ENCODE measurements at regions not wholly inside any gene's neighbourhood (a gene's known extent, or its start where the extent isn't known, plus 50 kb on each side); places are given as distances from the start of the nearest gene placed in this dataset.

DNA sequence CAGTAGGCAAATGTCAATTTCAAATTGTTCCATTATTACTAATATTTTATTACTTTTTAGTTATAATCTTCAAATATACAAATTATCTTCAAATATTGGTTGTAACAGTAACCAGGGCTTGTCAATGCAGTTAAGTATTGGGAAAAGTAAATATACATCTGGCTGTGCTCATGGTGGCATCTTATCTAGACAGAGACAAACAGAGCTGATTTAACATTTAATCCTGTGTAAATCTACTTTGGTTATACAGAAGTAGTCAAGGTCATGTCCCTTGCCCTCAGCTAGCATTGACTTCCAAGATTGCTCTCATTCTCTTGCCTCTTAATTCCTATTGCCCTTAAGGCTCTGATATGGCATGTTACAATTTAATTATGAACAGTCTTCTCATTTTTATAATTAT, 98.4 kb upstream of the KLHL1 start:
- Histone ChIP-seq H3K4me3 (ENCODE audit: insufficient read depth, low read length, poor library complexity, severe bottlenecking) (no peak overlapping the region), H3K9me2 (replicated peaks; ENCODE audit: insufficient read depth, low read length) (no peaks in the 10 kb centered on the region), H3K27me3 (ENCODE audit: low read length) (no peaks in the 10 kb centered on the region), H4K20me1 (ENCODE audit: low read depth, low read length) (no peaks in the 10 kb centered on the region), H2AFZ (ENCODE audit: low read depth, low read length, severe bottlenecking) (no peak overlapping the region), H3K9ac (ENCODE audit: low read length) (no peak overlapping the region), H3K9me3 (ENCODE audit: insufficient read depth, low read length) (peaks cover 29% of the 10 kb centered on the region; the same call in 1 of the 2 replicates), H3K27ac (ENCODE audit: low read depth, low read length) (no peak overlapping the region), H3K79me2 (ENCODE audit: insufficient read depth, low read length) (no peaks in the 10 kb centered on the region), H3K4me2 (ENCODE audit: low read depth, low read length, poor library complexity, severe bottlenecking) (no peak overlapping the region), H3K36me3 (ENCODE audit: low read length) (0 out of 2 replicates have a peak, but pooled peaks cover 6% of the 10 kb centered on the region), H3F3A (ENCODE audit: insufficient read depth) (no peaks in the 10 kb centered on the region)
- TF ChIP-seq, protein P1, sequence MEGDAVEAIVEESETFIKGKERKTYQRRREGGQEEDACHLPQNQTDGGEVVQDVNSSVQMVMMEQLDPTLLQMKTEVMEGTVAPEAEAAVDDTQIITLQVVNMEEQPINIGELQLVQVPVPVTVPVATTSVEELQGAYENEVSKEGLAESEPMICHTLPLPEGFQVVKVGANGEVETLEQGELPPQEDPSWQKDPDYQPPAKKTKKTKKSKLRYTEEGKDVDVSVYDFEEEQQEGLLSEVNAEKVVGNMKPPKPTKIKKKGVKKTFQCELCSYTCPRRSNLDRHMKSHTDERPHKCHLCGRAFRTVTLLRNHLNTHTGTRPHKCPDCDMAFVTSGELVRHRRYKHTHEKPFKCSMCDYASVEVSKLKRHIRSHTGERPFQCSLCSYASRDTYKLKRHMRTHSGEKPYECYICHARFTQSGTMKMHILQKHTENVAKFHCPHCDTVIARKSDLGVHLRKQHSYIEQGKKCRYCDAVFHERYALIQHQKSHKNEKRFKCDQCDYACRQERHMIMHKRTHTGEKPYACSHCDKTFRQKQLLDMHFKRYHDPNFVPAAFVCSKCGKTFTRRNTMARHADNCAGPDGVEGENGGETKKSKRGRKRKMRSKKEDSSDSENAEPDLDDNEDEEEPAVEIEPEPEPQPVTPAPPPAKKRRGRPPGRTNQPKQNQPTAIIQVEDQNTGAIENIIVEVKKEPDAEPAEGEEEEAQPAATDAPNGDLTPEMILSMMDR (IDR thresholded peaks at IDR 0.05; ENCODE audit: insufficient read depth, low read length, poor library complexity, severe bottlenecking): no peak
- no peak for TF ChIP-seq EZH2phosphoT487 (conservative IDR thresholded peaks at IDR 0.05; ENCODE audit: low read length)

DNA sequence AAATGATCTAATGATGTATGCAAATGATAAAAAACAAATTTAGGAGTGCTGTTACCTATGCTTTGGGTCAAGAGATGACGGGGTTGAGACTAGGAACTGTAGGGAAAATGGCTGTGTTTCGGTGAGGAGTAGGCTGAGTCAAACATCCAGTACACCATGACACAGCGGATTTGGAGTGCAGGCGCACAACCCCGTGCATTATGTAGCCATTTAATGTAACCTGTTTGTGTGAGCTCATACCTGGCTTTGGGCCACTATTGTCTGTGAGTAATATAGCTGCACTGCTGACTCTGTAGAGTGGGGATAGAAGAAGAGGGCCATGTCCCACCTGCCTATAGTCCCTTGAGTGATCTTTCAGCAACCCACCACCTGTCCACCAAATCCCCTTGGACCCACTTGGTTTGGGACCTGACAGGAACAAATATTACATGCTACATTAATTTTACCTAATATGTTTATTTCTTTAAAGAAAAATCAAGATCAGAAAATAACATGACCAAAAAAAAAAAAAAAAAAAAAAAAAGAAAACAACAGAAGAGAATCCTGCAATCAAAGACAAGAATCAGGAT, 95.5 kb upstream of the KLHL1 start:
- Histone ChIP-seq H3K79me2 (ENCODE audit: insufficient read depth, low read length) (no peaks in the 10 kb centered on the region), H3F3A (ENCODE audit: insufficient read depth) (no peaks in the 10 kb centered on the region), H3K4me2 (ENCODE audit: low read depth, low read length, poor library complexity, severe bottlenecking) (no peak overlapping the region), H3K9me2 (replicated peaks; ENCODE audit: insufficient read depth, low read length) (no peaks in the 10 kb centered on the region), H2AFZ (ENCODE audit: low read depth, low read length, severe bottlenecking) (no peak overlapping the region), H3K27me3 (ENCODE audit: low read length) (no peaks in the 10 kb centered on the region), H3K9ac (ENCODE audit: low read length) (no peak overlapping the region), H3K9me3 (ENCODE audit: insufficient read depth, low read length) (peaks cover 27% of the 10 kb centered on the region; the same call in 1 of the 2 replicates), H3K36me3 (ENCODE audit: low read length) (0 out of 2 replicates have a peak, but pooled peaks cover 6% of the 10 kb centered on the region), H4K20me1 (ENCODE audit: low read depth, low read length) (no peaks in the 10 kb centered on the region), H3K4me3 (ENCODE audit: insufficient read depth, low read length, poor library complexity, severe bottlenecking) (no peak overlapping the region), H3K27ac (ENCODE audit: low read depth, low read length) (no peak overlapping the region)
- no peak for TF ChIP-seq EZH2phosphoT487 (conservative IDR thresholded peaks at IDR 0.05; ENCODE audit: low read length)
- TF ChIP-seq, protein P1 (IDR thresholded peaks at IDR 0.05; ENCODE audit: insufficient read depth, low read length, poor library complexity, severe bottlenecking): no peak

DNA sequence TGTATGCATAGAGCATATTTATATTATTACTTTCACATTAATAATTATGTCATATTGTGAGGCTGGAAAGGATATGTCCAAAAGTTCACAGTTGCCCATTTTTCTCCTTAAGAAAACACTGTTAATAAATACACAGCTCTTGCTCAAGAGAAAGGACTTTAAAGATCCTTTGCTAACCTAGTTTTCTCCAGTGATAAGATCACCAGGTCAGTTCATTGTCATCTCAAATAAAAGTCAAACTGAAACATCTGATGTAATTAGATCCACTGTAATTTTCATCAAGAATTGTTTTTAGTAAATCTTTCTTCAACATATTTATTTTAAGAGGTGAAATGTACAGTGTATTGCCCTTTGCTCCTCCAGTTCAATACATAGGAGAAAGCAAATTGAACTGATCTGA, 82.8 kb upstream of the KLHL1 start:
- H3K9me2 ChIP-seq (replicated peaks; ENCODE audit: insufficient read depth, low read length): no peaks in the 10 kb centered on the region
- no peaks in the 10 kb centered on the region for H3K36me3 ChIP-seq (ENCODE audit: low read length)
- TF ChIP-seq EZH2phosphoT487 (conservative IDR thresholded peaks at IDR 0.05; ENCODE audit: low read length): no peak
- TF ChIP-seq, protein P1 (IDR thresholded peaks at IDR 0.05; ENCODE audit: insufficient read depth, low read length, poor library complexity, severe bottlenecking): no peak

More for the DNA sequence above, 82.8 kb upstream of the KLHL1 start:
- H3F3A ChIP-seq (ENCODE audit: insufficient read depth): no peaks in the 10 kb centered on the region
- no peaks in the 10 kb centered on the region for H4K20me1 ChIP-seq (ENCODE audit: low read depth, low read length)
- no peak overlapping the region for H3K4me3 ChIP-seq (ENCODE audit: insufficient read depth, low read length, poor library complexity, severe bottlenecking)
- H3K27me3 ChIP-seq (ENCODE audit: low read length): no peaks in the 10 kb centered on the region
- H3K79me2 ChIP-seq (ENCODE audit: insufficient read depth, low read length): no peaks in the 10 kb centered on the region
- H3K27ac ChIP-seq (ENCODE audit: low read depth, low read length): no peak overlapping the region
- H3K9me3 ChIP-seq (ENCODE audit: insufficient read depth, low read length): no peaks in the 10 kb centered on the region
- H3K4me2 ChIP-seq (ENCODE audit: low read depth, low read length, poor library complexity, severe bottlenecking): no peak overlapping the region
- no peak overlapping the region for H2AFZ ChIP-seq (ENCODE audit: low read depth, low read length, severe bottlenecking)
- no peak overlapping the region for H3K9ac ChIP-seq (ENCODE audit: low read length)
